Endothelial cell of umbilical vein (primary cell): ENCODE measurements at regions not wholly inside any gene's neighbourhood (a gene's known extent, or its start where the extent isn't known, plus 50 kb on each side); places are given as distances from the start of the nearest gene placed in this dataset.

Source experiments
- EZH2 ChIP-seq: IDR thresholded peaks from 2 replicates; pipeline ENCODE4 v1.6.1; 2012; ENCODE audit warnings: borderline replicate concordance, low read depth, mild to moderate bottlenecking, moderate library complexity, low read length, inconsistent platforms; ENCODE audit not compliant: severe bottlenecking
- FOS ChIP-seq: IDR thresholded peaks from 2 replicates; pipeline ENCODE4 v1.6.1; 2011; ENCODE audit warnings: mild to moderate bottlenecking, low read length, moderate library complexity, borderline replicate concordance; ENCODE audit not compliant: insufficient read depth
- GATA2 ChIP-seq: IDR thresholded peaks from 2 replicates; pipeline ENCODE4 v1.7.0; 2011; ENCODE audit warnings: low read depth, mild to moderate bottlenecking, moderate library complexity, mixed read lengths, low read length; ENCODE audit not compliant: insufficient read length, insufficient read depth
- MYC ChIP-seq: IDR thresholded peaks from one replicate; pipeline ENCODE4 v1.6.1; 2011; ENCODE audit warnings: mild to moderate bottlenecking, low read depth, low read length
- POLR2A ChIP-seq: IDR thresholded peaks from 2 replicates; pipeline ENCODE4 v1.6.1; 2012; ENCODE audit warnings: low read depth, mild to moderate bottlenecking, control low read depth, low read length
- TF ChIP-seq, protein P1 (sequence below), 2 donors: IDR thresholded peaks; 1 replicate in 1 of 2; 2 replicates in 1 of 2; pipeline ENCODE4 v1.5.1; 2011; ENCODE audit warnings: low read length in 2 of 2, mild to moderate bottlenecking in 2 of 2, moderate library complexity in 2 of 2, control low read depth in 1 of 2, inconsistent platforms in 1 of 2, low read depth in 1 of 2; ENCODE audit not compliant: insufficient read depth in 1 of 2; ENCODE audit errors: extremely low read depth in 1 of 2
- TF ChIP-seq, protein P2 (sequence below): IDR thresholded peaks from 2 replicates; pipeline ENCODE4 v1.6.1; 2011; ENCODE audit not compliant: insufficient read depth, insufficient read length

DNA sequence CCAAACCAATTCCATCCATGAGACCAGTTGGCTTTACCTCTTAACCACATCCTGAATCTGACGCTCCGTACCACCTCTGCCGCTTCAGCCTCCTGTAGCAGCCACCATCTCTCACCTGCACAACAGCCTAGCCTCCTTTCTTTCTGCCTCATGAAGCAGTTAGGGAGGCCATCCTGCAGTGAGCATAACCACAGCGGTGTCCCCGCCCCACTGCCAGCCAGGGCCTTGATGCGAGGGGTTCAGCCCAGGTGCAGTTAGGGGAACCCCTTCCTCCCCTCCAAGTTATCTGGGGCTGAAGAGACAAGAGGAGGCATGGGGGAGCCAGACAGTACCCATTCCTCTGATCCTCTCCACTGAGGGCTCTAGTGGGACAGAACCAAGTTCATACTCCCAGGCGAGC lies 167.0 kb downstream of the C5orf15 start:
- TF ChIP-seq POLR2A (no peak), EZH2 (no peak), MYC (no peak), GATA2 (no peak), FOS (no peak)
- TF ChIP-seq, protein P1, sequence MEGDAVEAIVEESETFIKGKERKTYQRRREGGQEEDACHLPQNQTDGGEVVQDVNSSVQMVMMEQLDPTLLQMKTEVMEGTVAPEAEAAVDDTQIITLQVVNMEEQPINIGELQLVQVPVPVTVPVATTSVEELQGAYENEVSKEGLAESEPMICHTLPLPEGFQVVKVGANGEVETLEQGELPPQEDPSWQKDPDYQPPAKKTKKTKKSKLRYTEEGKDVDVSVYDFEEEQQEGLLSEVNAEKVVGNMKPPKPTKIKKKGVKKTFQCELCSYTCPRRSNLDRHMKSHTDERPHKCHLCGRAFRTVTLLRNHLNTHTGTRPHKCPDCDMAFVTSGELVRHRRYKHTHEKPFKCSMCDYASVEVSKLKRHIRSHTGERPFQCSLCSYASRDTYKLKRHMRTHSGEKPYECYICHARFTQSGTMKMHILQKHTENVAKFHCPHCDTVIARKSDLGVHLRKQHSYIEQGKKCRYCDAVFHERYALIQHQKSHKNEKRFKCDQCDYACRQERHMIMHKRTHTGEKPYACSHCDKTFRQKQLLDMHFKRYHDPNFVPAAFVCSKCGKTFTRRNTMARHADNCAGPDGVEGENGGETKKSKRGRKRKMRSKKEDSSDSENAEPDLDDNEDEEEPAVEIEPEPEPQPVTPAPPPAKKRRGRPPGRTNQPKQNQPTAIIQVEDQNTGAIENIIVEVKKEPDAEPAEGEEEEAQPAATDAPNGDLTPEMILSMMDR (IDR thresholded peaks at IDR 0.05; ENCODE audit: extremely low read depth in 1 of 2, insufficient read depth in 1 of 2, low read depth in 1 of 2, low read length in 2 of 2), result no peak
- TF ChIP-seq, protein P2, sequence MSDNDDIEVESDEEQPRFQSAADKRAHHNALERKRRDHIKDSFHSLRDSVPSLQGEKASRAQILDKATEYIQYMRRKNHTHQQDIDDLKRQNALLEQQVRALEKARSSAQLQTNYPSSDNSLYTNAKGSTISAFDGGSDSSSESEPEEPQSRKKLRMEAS, result no peak
